H9 (cell line): ENCODE measurements at regions not wholly inside any gene's neighbourhood (a gene's known extent, or its start where the extent isn't known, plus 50 kb on each side); places are given as distances from the start of the nearest gene placed in this dataset.

ENCODE experiments used
- DNase-seq: peaks from one replicate; pipeline ENCODE4 v3.0.0-alpha.2; 2017
- H2AFZ ChIP-seq: one replicate; pipeline ENCODE4 v1.6.1; 2013; ENCODE audit warnings: mild to moderate bottlenecking, low read length, control low read depth, moderate library complexity
- H2AK5ac ChIP-seq: 2 replicates; pipeline ENCODE4 v1.6.1; 2013; ENCODE audit warnings: low read length, control low read depth, mixed read lengths; ENCODE audit not compliant: insufficient read length
- H2BK120ac ChIP-seq: one replicate; pipeline ENCODE4 v1.6.1; 2013; ENCODE audit warnings: low read depth, mild to moderate bottlenecking, low read length, control low read depth, inconsistent platforms; ENCODE audit not compliant: poor library complexity, severe bottlenecking
- H2BK12ac ChIP-seq: 2 replicates; pipeline ENCODE4 v1.6.1; 2013; ENCODE audit warnings: low read length, control low read depth, mixed read lengths, low read depth; ENCODE audit not compliant: insufficient read length
- H2BK15ac ChIP-seq: 2 replicates; pipeline ENCODE4 v1.6.1; 2013; ENCODE audit warnings: low read depth, low read length, control low read depth
- H2BK20ac ChIP-seq: one replicate; pipeline ENCODE4 v1.6.1; 2013; ENCODE audit warnings: low read depth, mild to moderate bottlenecking, low read length, control low read depth, inconsistent platforms; ENCODE audit not compliant: poor library complexity, severe bottlenecking
- H2BK5ac ChIP-seq: 2 replicates; pipeline ENCODE4 v1.6.1; 2013; ENCODE audit warnings: low read length, control low read depth, mixed read lengths; ENCODE audit not compliant: insufficient read length
- H3K14ac ChIP-seq: 2 replicates; pipeline ENCODE4 v1.6.1; 2013; ENCODE audit warnings: low read length, control low read depth; ENCODE audit not compliant: insufficient read depth
- H3K18ac ChIP-seq: 2 replicates; pipeline ENCODE4 v1.6.1; 2013; ENCODE audit warnings: low read depth, mild to moderate bottlenecking, mixed read lengths, low read length, control low read depth; ENCODE audit not compliant: insufficient read length
- H3K23ac ChIP-seq: 2 replicates; pipeline ENCODE4 v1.6.1; 2013; ENCODE audit warnings: low read length, control low read depth, mixed read lengths, low read depth; ENCODE audit not compliant: insufficient read length
- H3K23me2 ChIP-seq: 2 replicates; pipeline ENCODE4 v1.6.1; 2013; ENCODE audit warnings: low read depth, mild to moderate bottlenecking, mixed read lengths, low read length, control low read depth; ENCODE audit not compliant: insufficient read length, poor library complexity, severe bottlenecking
- H3K27ac ChIP-seq: 2 replicates; pipeline ENCODE4 v1.5.1; 2013; ENCODE audit warnings: low read length, control low read depth, mixed read lengths, low read depth; ENCODE audit not compliant: insufficient read length
- H3K27me3 ChIP-seq: 2 replicates; pipeline ENCODE4 v1.6.1; 2013; ENCODE audit warnings: low read length, control low read depth, inconsistent platforms; ENCODE audit not compliant: insufficient read depth
- H3K4ac ChIP-seq: 2 replicates; pipeline ENCODE4 v1.6.1; 2013; ENCODE audit warnings: low read depth, mild to moderate bottlenecking, control low read depth, inconsistent platforms, low read length, moderate library complexity
- H3K4me1 ChIP-seq: 2 replicates; pipeline ENCODE4 v1.6.1; 2013; ENCODE audit warnings: low read length, control low read depth, inconsistent platforms; ENCODE audit not compliant: insufficient read depth
- H3K4me2 ChIP-seq: 2 replicates; pipeline ENCODE4 v1.6.1; 2013; ENCODE audit warnings: low read length, control low read depth, mixed read lengths; ENCODE audit not compliant: insufficient read length, insufficient read depth
- H3K56ac ChIP-seq: 2 replicates; pipeline ENCODE4 v1.6.1; 2013; ENCODE audit warnings: low read depth, mild to moderate bottlenecking, mixed read lengths, low read length, control low read depth; ENCODE audit not compliant: insufficient read length
- H3K79me1 ChIP-seq: 2 replicates; pipeline ENCODE4 v1.6.1; 2013; ENCODE audit warnings: low read depth, mild to moderate bottlenecking, moderate library complexity, low read length, control low read depth, inconsistent platforms; ENCODE audit not compliant: insufficient read depth, poor library complexity, severe bottlenecking
- H3K79me2 ChIP-seq: 2 replicates; pipeline ENCODE4 v1.6.1; 2013; ENCODE audit warnings: low read length, control low read depth, inconsistent platforms; ENCODE audit not compliant: insufficient read depth
- H3K9ac ChIP-seq: 2 replicates; pipeline ENCODE4 v1.6.1; 2013; ENCODE audit warnings: low read length, control low read depth, mixed read lengths; ENCODE audit not compliant: insufficient read length; ENCODE audit errors: extremely low read depth
- H3K9me3 ChIP-seq: one replicate; pipeline ENCODE4 v1.6.1; 2013; ENCODE audit warnings: low read depth, low read length, inconsistent platforms; ENCODE audit not compliant: control insufficient read depth
- H3T11ph ChIP-seq: one replicate; pipeline ENCODE4 v1.6.1; 2013; ENCODE audit warnings: mild to moderate bottlenecking, low read length, control low read depth, inconsistent platforms
- H4K20me1 ChIP-seq: one replicate; pipeline ENCODE4 v1.6.1; 2013; ENCODE audit not compliant: control insufficient read depth, insufficient read length, insufficient read depth
- H4K5ac ChIP-seq: 2 replicates; pipeline ENCODE4 v1.6.1; 2013; ENCODE audit warnings: low read depth, mild to moderate bottlenecking, mixed read lengths, low read length, control low read depth; ENCODE audit not compliant: insufficient read length
- H4K8ac ChIP-seq: replicated peaks from 2 replicates; pipeline ENCODE4 v1.6.1; 2013; ENCODE audit warnings: low read length, control low read depth, mixed read lengths, low read depth; ENCODE audit not compliant: insufficient read length
- H4K91ac ChIP-seq: 2 replicates; pipeline ENCODE4 v1.6.1; 2013; ENCODE audit warnings: low read depth, mild to moderate bottlenecking, moderate library complexity, mixed read lengths, low read length, control low read depth; ENCODE audit not compliant: insufficient read length
- H3K27ac Mint-ChIP-seq, 3 experiments: 2 replicates in 2 of 3; 3 replicates in 1 of 3; pipeline ENCODE4 v1.8.0; 2020 to 2021; ENCODE audit warnings: mixed read lengths in 3 of 3, mild to moderate bottlenecking in 1 of 3, moderate library complexity in 1 of 3
- H3K27me3 Mint-ChIP-seq: 2 replicates; pipeline ENCODE4 v1.8.0; 2021; ENCODE audit warnings: low read depth, mild to moderate bottlenecking, moderate library complexity, mixed read lengths
- H3K36me3 Mint-ChIP-seq, 3 experiments: 2 replicates in 2 of 3; 3 replicates in 1 of 3; pipeline ENCODE4 v1.8.0; 2020 to 2021; ENCODE audit warnings: low read depth in 3 of 3, mixed read lengths in 3 of 3; ENCODE audit not compliant: insufficient read depth in 1 of 3
- H3K4me1 Mint-ChIP-seq, 2 experiments: 2 replicates each; pipeline ENCODE4 v1.8.0; 2020; ENCODE audit warnings: mixed read lengths in 2 of 2
- H3K4me3 Mint-ChIP-seq, 2 experiments: 2 replicates in 1 of 2; 3 replicates in 1 of 2; pipeline ENCODE4 v1.8.0; 2020 to 2021; ENCODE audit warnings: mild to moderate bottlenecking in 2 of 2, mixed read lengths in 2 of 2, moderate library complexity in 1 of 2
- H3K9me3 Mint-ChIP-seq, 2 experiments: 2 replicates in 1 of 2; 3 replicates in 1 of 2; pipeline ENCODE4 v1.8.0; 2020; ENCODE audit warnings: mild to moderate bottlenecking in 2 of 2, mixed read lengths in 2 of 2, moderate library complexity in 1 of 2
- CTCF ChIP-seq: fragments of 200-600 bp; sonication (generic); conservative IDR thresholded peaks from 3 replicates; pipeline ENCODE4 v1.8.0; 2021; ENCODE audit warnings: antibody characterized with exemption, mild to moderate bottlenecking
- WGBS: extraction: QIAGEN DNeasy Blood & Tissue Kit; methylation state at CpG from one replicate; pipeline ENCODE4 v1.1.7; 2013; ENCODE audit warnings: missing lambda C conversion rate, low lambda C conversion rate, mixed read lengths; ENCODE audit not compliant: insufficient read length; ENCODE audit errors: extremely low coverage; 5-methylcytosine and 5-hydroxymethylcytosine counted together

GRCh38 chr18:43648002-43648401, 370.7 kb upstream of the SYT4 start:
- Mint-ChIP-seq H3K36me3 (peaks cover 0 to 11% (median 3%) of the 10 kb centered on the region in 3 experiments; a peak in 3 of 7 replicates), H3K27ac (no peak overlapping the region), H3K27me3 (no peaks in the 10 kb centered on the region; the same call in 1 of the 2 replicates), H3K4me1 (no peaks in the 10 kb centered on the region), H3K4me3 (no peak overlapping the region), H3K9me3 (peaks cover 6 to 10% of the 10 kb centered on the region in 2 experiments; a peak in 4 of 5 replicates)
- H3K27me3 ChIP-seq: no peaks in the 10 kb centered on the region
- H3K23ac ChIP-seq: no peak overlapping the region
- no peaks in the 10 kb centered on the region for H4K20me1 ChIP-seq
- H3K9ac ChIP-seq: no peak overlapping the region
- no peak for DNase-seq
- H3K4me1 ChIP-seq: no peaks in the 10 kb centered on the region
- no CpG with 5 or more reads among the region's 2 CpGs for WGBS
- H2BK5ac ChIP-seq: no peak overlapping the region
- H3K4me2 ChIP-seq: no peak overlapping the region
- no peaks in the 10 kb centered on the region for H3K79me1 ChIP-seq
- H2BK20ac ChIP-seq: no peak overlapping the region
- H3K27ac ChIP-seq: no peak overlapping the region
- H3K4ac ChIP-seq: no peak overlapping the region
- H3K14ac ChIP-seq: no peak overlapping the region
- no peak overlapping the region for H3T11ph ChIP-seq
- no peak overlapping the region for H3K56ac ChIP-seq
- no peak overlapping the region for H2AFZ ChIP-seq
- no peak overlapping the region for H2BK120ac ChIP-seq
- H4K8ac ChIP-seq: no peak overlapping the region
- H3K23me2 ChIP-seq: no peaks in the 10 kb centered on the region
- H3K18ac ChIP-seq: no peak overlapping the region
- H2BK12ac ChIP-seq: no peak overlapping the region
- no peaks in the 10 kb centered on the region for H3K9me3 ChIP-seq
- H2AK5ac ChIP-seq: no peak overlapping the region
- H3K79me2 ChIP-seq: no peaks in the 10 kb centered on the region
- H4K5ac ChIP-seq: no peak overlapping the region
- no peak overlapping the region for H4K91ac ChIP-seq
- peak; percentile 20; the same call in 1 of the 3 replicates for TF ChIP-seq CTCF
- H2BK15ac ChIP-seq: no peak overlapping the region
